Transverse colon (tissue), 4 donors: ENCODE measurements at regions not wholly inside any gene's neighbourhood (a gene's known extent, or its start where the extent isn't known, plus 50 kb on each side); places are given as distances from the start of the nearest gene placed in this dataset.

Experiments used
- EP300 ChIP-seq: sonication (generic); formaldehyde crosslinking; IDR thresholded peaks from one replicate; pipeline ENCODE4 v1.6.1; 2017; ENCODE audit warnings: antibody characterized with exemption, low read depth
- POLR2A ChIP-seq: fragments of 450-650 bp; IDR thresholded peaks from one replicate; pipeline ENCODE4 v1.6.1; 2016; ENCODE audit warnings: antibody characterized with exemption, mild to moderate bottlenecking, moderate library complexity
- POLR2AphosphoS5 ChIP-seq, 3 donors: sonication (generic); formaldehyde crosslinking; IDR thresholded peaks; one replicate each; pipeline ENCODE4 v1.6.1; 2016; ENCODE audit warnings: antibody characterized with exemption in 3 of 3
- TF ChIP-seq, protein P1 (sequence below), 5 experiments: fragments of 200-600 bp in 3 of 5; fragments of 450-650 bp in 2 of 5; sonication (generic) in 3 of 5; IDR thresholded peaks; 1 replicate in 2 of 5; 2 replicates in 3 of 5; pipeline ENCODE4 v1.5.1; 2016 to 2017; ENCODE audit warnings: antibody characterized with exemption in 5 of 5, inconsistent platforms in 3 of 5, mild to moderate bottlenecking in 2 of 5, moderate library complexity in 1 of 5

DNA sequence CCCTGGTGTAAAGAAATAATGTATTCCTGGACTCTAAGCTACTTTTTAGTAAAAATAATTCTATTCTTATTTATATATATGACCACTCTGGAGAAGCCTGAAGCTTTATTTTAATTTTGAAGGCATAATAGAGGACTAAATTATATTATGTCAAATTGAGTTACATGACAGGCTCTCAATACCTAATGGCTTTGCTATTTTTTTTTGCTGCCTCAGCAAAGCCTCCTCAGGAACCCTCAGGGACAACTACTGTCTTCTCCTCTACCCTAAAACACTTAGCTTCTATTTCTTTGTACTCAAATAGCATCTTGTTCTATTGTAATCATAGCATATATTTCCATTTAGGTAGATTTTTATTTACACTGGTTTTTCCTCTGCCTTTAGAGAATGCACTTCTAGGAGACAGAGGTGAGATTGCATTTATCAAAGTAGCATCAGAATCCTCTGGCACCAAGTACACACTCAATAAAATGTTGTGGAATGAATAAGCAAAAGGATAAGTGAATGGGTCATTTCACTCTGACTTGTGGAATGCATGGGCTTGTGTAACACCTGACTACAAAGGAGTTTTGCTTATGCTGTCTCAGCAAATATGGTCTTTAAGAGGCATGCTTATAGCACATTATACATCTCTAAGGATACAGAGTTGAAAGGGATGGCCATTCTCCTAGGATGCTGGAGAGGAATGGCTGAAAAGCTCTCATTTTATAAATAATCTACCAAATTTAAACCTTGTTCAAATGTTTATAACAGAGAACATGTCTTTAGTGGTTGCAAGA is 605.2 kb downstream of the KCNJ2 start:
- TF ChIP-seq, protein P1, sequence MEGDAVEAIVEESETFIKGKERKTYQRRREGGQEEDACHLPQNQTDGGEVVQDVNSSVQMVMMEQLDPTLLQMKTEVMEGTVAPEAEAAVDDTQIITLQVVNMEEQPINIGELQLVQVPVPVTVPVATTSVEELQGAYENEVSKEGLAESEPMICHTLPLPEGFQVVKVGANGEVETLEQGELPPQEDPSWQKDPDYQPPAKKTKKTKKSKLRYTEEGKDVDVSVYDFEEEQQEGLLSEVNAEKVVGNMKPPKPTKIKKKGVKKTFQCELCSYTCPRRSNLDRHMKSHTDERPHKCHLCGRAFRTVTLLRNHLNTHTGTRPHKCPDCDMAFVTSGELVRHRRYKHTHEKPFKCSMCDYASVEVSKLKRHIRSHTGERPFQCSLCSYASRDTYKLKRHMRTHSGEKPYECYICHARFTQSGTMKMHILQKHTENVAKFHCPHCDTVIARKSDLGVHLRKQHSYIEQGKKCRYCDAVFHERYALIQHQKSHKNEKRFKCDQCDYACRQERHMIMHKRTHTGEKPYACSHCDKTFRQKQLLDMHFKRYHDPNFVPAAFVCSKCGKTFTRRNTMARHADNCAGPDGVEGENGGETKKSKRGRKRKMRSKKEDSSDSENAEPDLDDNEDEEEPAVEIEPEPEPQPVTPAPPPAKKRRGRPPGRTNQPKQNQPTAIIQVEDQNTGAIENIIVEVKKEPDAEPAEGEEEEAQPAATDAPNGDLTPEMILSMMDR (IDR thresholded peaks at IDR 0.05), result no peak
- TF ChIP-seq POLR2A (no peak), EP300 (no peak), POLR2AphosphoS5 (IDR thresholded peaks at IDR 0.05) (no peak)
